ENCODE measurements at regions not wholly inside any gene's neighbourhood (a gene's known extent, or its start where the extent isn't known, plus 50 kb on each side); places are given as distances from the start of the nearest gene placed in this dataset.

DNA sequence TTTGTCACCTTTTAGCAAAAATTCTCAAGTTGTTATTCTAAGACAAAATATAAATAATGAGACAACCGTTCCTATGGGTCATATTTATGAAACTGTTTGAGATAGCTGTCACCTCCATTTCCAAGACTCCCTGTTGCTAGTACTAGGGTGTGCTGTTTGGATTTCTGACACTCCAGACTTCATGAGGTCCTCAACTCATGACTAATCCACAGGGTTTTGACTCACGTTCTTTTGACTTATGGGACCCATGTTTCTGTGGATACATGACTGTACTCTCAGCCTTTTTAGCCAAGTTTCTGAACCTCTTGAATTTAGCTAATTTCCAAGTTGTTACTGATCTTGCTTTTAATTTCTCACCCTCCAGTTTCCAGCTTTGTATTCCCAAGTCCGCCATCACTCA lies 178.7 kb upstream of the FAM98A start:
- no peak for TF ChIP-seq POLR2A (IDR thresholded peaks at IDR 0.05)
- TF ChIP-seq, protein P1, sequence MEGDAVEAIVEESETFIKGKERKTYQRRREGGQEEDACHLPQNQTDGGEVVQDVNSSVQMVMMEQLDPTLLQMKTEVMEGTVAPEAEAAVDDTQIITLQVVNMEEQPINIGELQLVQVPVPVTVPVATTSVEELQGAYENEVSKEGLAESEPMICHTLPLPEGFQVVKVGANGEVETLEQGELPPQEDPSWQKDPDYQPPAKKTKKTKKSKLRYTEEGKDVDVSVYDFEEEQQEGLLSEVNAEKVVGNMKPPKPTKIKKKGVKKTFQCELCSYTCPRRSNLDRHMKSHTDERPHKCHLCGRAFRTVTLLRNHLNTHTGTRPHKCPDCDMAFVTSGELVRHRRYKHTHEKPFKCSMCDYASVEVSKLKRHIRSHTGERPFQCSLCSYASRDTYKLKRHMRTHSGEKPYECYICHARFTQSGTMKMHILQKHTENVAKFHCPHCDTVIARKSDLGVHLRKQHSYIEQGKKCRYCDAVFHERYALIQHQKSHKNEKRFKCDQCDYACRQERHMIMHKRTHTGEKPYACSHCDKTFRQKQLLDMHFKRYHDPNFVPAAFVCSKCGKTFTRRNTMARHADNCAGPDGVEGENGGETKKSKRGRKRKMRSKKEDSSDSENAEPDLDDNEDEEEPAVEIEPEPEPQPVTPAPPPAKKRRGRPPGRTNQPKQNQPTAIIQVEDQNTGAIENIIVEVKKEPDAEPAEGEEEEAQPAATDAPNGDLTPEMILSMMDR (IDR thresholded peaks at IDR 0.05): no peak

Measured in right lobe of liver (tissue), 4 donors.